Activated naive CD4-positive, alpha-beta T cell treated with anti-CD3 and anti-CD28 coated beads for 36 hours (primary cell): ENCODE measurements at regions not wholly inside any gene's neighbourhood (a gene's known extent, or its start where the extent isn't known, plus 50 kb on each side); places are given as distances from the start of the nearest gene placed in this dataset.
"Not testable (repeated sequence)": the region's sequence is repeated elsewhere in the genome, so short reads cannot be mapped to it uniquely, and the experiment has no call there.

Experiments
- CTCF ChIA-PET: fragments of 350-600 bp; sonication (Branson Sonifier 250); formaldehyde crosslinking; loops from one replicate; lab custom pipeline; 2021; ENCODE audit warnings: antibody characterized with exemption; lab: Charles Lee
- DNase-seq: peaks from one replicate; pipeline ENCODE4 v3.0.0-alpha.2; 2020
- H3K27ac Mint-ChIP-seq: one replicate; pipeline ENCODE4 v1.8.0; 2021; ENCODE audit warnings: mild to moderate bottlenecking, mixed read lengths
- H3K27me3 Mint-ChIP-seq: one replicate; pipeline ENCODE4 v1.8.0; 2021; ENCODE audit warnings: low read depth, mixed read lengths
- H3K36me3 Mint-ChIP-seq: one replicate; pipeline ENCODE4 v1.8.0; 2021; ENCODE audit warnings: low read depth, mixed read lengths
- H3K4me1 Mint-ChIP-seq: one replicate; pipeline ENCODE4 v1.8.0; 2021; ENCODE audit warnings: low read depth, mixed read lengths
- H3K4me3 Mint-ChIP-seq: one replicate; pipeline ENCODE4 v1.8.0; 2021; ENCODE audit warnings: mild to moderate bottlenecking, moderate library complexity, mixed read lengths
- H3K9me3 Mint-ChIP-seq: one replicate; pipeline ENCODE4 v1.8.0; 2021; ENCODE audit warnings: mixed read lengths
- intact Hi-C: fragments of 100-400 bp; cut with micrococcal nuclease; formaldehyde crosslinking; loops from one replicate; pipeline ENCODE4 v1.15.1; 2023

DNA sequence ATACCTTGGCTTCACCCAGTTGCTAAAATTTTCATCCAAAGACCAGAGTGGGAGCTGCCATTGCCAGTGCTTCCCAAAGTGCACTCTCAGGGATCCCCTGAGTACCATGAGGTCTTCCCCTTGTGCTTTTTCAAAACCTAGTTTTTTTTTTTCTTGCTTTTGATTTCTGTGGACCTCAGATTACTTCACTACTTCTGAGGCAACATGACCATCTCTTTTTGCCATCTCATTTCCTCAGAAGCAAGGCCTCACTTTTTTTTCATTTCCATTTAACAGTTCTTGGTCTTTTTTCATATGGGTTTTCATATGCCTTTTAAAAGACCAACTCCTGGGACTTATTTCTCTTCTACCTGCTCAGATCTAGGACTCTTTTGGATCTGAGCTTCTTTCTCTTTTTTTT, 64.1 kb upstream of the MMS22L start:
- no peaks in the 10 kb centered on the region for H3K4me1 Mint-ChIP-seq
- H3K4me3 Mint-ChIP-seq = no peak overlapping the region
- H3K9me3 Mint-ChIP-seq = no peaks in the 10 kb centered on the region
- no peak overlapping the region for H3K27ac Mint-ChIP-seq
- no peak for DNase-seq
- no peaks in the 10 kb centered on the region for H3K36me3 Mint-ChIP-seq
- intact Hi-C loops = no loop called here
- CTCF ChIA-PET = no interaction called here
- H3K27me3 Mint-ChIP-seq = no peaks in the 10 kb centered on the region

DNA sequence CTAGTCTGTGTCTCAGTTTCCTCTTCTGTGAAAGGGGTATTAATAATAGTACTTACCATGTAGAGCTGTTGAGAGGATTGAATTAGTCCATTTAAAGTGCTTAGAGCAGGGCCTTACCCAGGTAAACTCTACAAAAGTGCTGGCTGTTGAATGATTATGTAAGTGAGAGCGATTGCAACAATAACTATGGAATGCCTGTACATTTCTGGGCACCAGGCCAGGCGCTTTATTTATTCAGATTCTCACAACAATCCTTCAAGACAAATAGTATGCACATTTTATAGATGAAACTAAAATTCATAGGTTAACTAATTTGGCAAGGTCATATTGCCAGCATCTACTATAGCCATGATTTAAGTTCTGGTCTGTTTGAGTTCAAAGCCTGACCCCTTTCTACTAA, 78.3 kb upstream of the MMS22L start:
- Mint-ChIP-seq H3K27me3 (peaks cover 5% of the 10 kb centered on the region), H3K36me3 (no peaks in the 10 kb centered on the region), H3K27ac (no peak overlapping the region), H3K4me3 (no peak overlapping the region), H3K4me1 (no peaks in the 10 kb centered on the region), H3K9me3 (no peaks in the 10 kb centered on the region)
- CTCF ChIA-PET = no interaction called here
- DNase-seq = no peak
- intact Hi-C loops = no loop called here

DNA sequence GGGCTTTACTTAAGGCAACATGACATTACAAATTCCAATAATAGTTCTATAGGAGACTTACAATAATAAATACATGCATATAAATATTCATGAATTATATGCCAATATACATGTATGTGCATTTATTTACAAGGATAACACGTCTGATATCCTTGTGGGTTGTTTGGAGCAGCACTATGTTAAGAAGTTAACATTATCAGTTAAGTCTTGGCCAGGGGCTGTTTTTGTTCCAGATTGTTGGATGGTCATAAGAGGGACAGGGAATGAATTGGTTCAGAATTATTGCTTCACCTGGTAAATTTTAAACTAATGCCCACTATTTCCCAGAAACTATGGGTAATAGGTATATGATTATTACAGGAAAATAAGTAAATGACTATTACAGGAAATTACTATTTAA, 81.3 kb upstream of the MMS22L start:
- Mint-ChIP-seq H3K27me3 (peaks cover 2% of the 10 kb centered on the region), H3K4me1 (no peaks in the 10 kb centered on the region), H3K4me3 (no peak overlapping the region), H3K27ac (no peak overlapping the region), H3K36me3 (no peaks in the 10 kb centered on the region), H3K9me3 (no peaks in the 10 kb centered on the region)
- no peak for DNase-seq
- CTCF ChIA-PET = no interaction called here
- intact Hi-C loops = no loop called here

DNA sequence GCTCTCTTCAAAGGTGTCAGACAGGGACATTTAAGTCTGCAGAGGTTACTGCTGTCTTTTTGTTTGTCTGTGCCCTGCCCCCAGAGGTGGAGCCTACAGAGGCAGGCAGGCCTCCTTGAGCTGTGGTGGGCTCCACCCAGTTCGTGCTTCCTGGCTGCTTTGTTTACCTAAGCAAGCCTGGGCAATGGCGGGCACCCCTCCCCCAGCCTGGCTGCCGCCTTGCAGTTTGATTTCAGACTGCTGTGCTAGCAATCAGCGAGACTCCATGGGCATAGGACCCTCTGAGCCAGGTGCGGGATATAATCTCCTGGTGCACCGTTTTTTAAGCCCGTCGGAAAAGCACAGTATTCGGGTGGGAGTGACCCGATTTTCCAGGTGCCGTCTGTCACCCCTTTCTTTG, 99.1 kb upstream of the MMS22L start:
- H3K4me1 Mint-ChIP-seq, H3K27me3 Mint-ChIP-seq, CTCF ChIA-PET, intact Hi-C loops, H3K36me3 Mint-ChIP-seq, DNase-seq, H3K4me3 Mint-ChIP-seq, H3K27ac Mint-ChIP-seq, H3K9me3 Mint-ChIP-seq: not testable (repeated sequence)

DNA sequence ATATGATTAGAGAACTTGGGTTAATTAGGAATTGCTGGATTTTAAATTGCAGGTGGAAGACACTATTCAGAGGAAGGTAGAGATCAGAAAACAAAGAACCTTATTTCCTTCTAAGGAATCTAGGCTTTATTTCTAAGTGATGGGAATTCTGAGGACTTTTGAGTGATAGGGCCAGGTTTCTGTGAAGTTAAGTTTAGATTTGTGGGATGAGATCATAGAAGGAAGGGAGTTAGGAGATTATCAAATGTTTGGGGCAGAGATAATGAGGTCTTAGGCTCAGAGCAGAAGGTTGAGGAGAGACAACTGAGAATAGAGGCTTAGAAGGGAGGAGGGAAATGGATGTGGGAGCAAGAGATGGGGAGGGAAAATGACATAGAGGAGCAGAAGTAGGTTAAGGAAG, 109.7 kb upstream of the MMS22L start:
- Mint-ChIP-seq H3K27ac (no peak overlapping the region), H3K4me1 (no peaks in the 10 kb centered on the region), H3K27me3 (peaks cover 10% of the 10 kb centered on the region), H3K4me3 (no peak overlapping the region), H3K36me3 (no peaks in the 10 kb centered on the region), H3K9me3 (no peaks in the 10 kb centered on the region)
- no peak for DNase-seq
- intact Hi-C loops = loop anchor here (5.0 kb wide), 2 partner anchors 850 to 1455 kb away; no protein-coding TSS in a partner anchor
- CTCF ChIA-PET = interaction anchor here (1.7 kb wide), 1 partner anchor 206 kb away, joined by 3 read pairs; no protein-coding TSS in a partner anchor

DNA sequence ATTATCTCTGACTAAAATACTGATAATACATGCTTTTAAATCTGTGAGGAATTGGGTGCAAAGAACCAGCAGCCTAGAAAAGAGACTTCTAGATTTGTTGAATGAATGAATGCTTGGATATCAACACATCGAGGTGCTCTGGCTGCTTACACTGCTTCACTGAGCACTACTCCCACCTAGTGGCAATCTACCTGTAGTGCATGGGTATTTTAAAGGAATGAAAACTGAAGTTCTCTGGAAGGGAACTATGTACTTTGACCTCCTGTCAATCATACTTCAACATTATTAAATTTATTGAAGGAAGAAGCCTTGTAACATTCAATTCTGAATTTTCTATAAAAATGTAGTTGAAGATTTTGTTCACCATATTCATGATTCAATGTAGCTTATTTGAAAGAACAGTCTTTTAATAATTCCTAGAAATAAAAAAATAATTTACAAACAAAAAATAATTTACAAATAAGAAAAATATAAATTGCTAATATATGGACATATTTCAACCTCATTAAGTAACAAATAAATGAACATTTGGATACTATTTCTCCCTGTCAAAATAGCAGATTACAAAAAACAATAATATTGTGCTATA, 111.2 kb upstream of the MMS22L start:
- Mint-ChIP-seq H3K36me3 (no peaks in the 10 kb centered on the region), H3K27ac (no peak overlapping the region), H3K4me3 (no peak overlapping the region), H3K9me3 (no peaks in the 10 kb centered on the region), H3K27me3 (peaks cover 10% of the 10 kb centered on the region), H3K4me1 (no peaks in the 10 kb centered on the region)
- DNase-seq = peak; percentile 57
- CTCF ChIA-PET = interaction anchor here (1.0 to 2.2 kb wide), 4 partner anchors 205 to 327 kb away, joined by 3 to 7 read pairs (median 7); no protein-coding TSS in a partner anchor
- intact Hi-C loops = loop anchor here (1.0 to 5.0 kb wide), 8 partner anchors 111 to 1453 kb away; partner anchors contain the start of gene MMS22L

DNA sequence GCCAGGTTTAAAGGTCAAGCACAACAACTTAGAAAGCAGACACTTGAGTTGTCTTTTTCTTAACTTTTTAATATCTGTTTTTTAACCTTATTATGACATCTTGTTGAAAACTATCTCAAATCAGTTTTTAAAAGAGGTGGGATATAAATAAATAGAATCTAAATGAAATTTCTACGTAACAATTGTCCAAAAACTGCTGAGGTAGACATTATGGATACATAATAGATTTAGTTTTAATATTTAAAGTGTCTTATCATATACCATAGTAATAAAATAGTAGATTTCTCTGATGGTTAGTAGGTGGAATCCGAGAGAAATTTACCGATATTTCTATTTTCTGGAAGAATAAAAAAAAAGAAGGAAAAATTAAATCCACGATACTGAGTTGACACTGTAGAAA, 113.9 kb upstream of the MMS22L start:
- H3K27me3 Mint-ChIP-seq = peaks cover 10% of the 10 kb centered on the region
- no peaks in the 10 kb centered on the region for H3K4me1 Mint-ChIP-seq
- CTCF ChIA-PET = no interaction called here
- intact Hi-C loops = no loop called here
- H3K36me3 Mint-ChIP-seq = no peaks in the 10 kb centered on the region
- no peak for DNase-seq
- no peaks in the 10 kb centered on the region for H3K9me3 Mint-ChIP-seq
- H3K4me3 Mint-ChIP-seq = no peak overlapping the region
- H3K27ac Mint-ChIP-seq = no peak overlapping the region

DNA sequence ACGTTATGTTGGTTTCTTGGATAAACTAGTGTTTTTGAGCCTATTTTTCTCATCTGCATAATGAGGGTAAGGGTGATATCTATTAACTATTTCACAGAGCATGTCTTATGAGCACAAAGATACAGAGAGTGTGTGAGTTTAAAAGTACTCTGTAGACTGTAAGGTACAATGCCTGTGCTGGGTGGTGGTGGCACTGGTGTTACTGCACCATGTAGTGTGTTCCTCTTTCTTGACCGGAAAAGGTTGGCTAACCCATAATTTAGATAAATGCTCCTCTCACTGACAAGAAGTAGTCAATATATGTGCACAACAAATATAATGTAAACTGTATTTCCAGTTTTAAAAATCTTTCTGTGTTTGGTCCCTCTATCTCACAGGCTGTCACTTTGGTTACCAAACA, 116.2 kb upstream of the MMS22L start:
- no peak overlapping the region for H3K27ac Mint-ChIP-seq
- H3K9me3 Mint-ChIP-seq = no peaks in the 10 kb centered on the region
- intact Hi-C loops = no loop called here
- DNase-seq = no peak
- no peak overlapping the region for H3K4me3 Mint-ChIP-seq
- peaks cover 1% of the 10 kb centered on the region for H3K27me3 Mint-ChIP-seq
- no peaks in the 10 kb centered on the region for H3K4me1 Mint-ChIP-seq
- CTCF ChIA-PET = no interaction called here
- H3K36me3 Mint-ChIP-seq = no peaks in the 10 kb centered on the region

GRCh38 chr6:97401533-97401932, 118.5 kb upstream of the MMS22L start:
- Mint-ChIP-seq H3K4me3 (no peak overlapping the region), H3K9me3 (no peaks in the 10 kb centered on the region), H3K4me1 (no peaks in the 10 kb centered on the region), H3K27me3 (peaks cover 1% of the 10 kb centered on the region), H3K36me3 (no peaks in the 10 kb centered on the region), H3K27ac (no peak overlapping the region)
- CTCF ChIA-PET = no interaction called here
- no peak for DNase-seq
- intact Hi-C loops = no loop called here

GRCh38 chr6:97405818-97406409, 122.9 kb upstream of the MMS22L start:
- CTCF ChIA-PET = no interaction called here
- no peak overlapping the region for H3K4me3 Mint-ChIP-seq
- no peak overlapping the region for H3K27ac Mint-ChIP-seq
- DNase-seq = no peak
- no peaks in the 10 kb centered on the region for H3K9me3 Mint-ChIP-seq
- intact Hi-C loops = no loop called here
- no peaks in the 10 kb centered on the region for H3K4me1 Mint-ChIP-seq
- H3K27me3 Mint-ChIP-seq = no peaks in the 10 kb centered on the region
- H3K36me3 Mint-ChIP-seq = no peaks in the 10 kb centered on the region

DNA sequence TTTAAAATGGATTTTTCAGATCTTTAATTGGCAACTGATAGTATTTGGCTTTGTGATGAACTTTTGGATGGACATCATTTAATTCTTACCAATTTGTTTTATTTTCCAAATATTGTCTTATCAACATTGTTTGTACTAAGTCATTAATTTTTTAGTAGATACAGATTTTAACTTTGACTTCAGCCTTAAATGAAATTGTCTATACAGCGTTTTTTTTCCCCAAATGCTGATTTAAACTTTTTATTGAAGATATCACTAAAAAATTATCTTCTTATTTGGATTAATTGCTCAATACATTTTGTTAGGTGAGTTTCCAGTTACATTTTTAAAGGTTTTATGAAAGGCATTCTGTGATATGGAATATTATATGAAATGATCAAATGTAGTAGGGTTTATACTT, 123.6 kb upstream of the MMS22L start:
- Mint-ChIP-seq H3K9me3 (no peaks in the 10 kb centered on the region), H3K27me3 (no peaks in the 10 kb centered on the region), H3K4me1 (no peaks in the 10 kb centered on the region), H3K36me3 (no peaks in the 10 kb centered on the region), H3K27ac (no peak overlapping the region), H3K4me3 (no peak overlapping the region)
- CTCF ChIA-PET = no interaction called here
- no peak for DNase-seq
- intact Hi-C loops = no loop called here

DNA sequence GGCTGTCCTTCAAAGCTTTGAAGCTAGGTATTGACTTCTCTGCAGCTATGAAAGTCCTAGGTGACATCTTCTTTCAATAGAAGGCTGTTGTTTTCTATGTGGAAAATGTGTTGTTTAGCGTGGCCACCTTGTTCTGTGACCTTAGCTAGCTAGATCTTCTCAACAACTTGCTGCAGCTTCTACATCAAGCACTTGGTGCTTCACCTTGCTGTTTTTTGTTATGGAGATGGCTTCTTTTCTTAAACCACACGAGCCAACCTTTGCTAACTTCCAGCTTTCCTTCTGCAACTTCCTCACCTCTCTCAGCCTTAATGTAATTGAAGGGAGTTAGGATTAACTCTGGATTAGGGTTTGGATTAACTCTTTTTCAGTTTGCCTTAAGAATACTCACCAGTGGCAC, 128.6 kb upstream of the MMS22L start:
- Mint-ChIP-seq H3K36me3 (no peaks in the 10 kb centered on the region), H3K9me3 (no peaks in the 10 kb centered on the region), H3K27ac (no peak overlapping the region), H3K27me3 (no peaks in the 10 kb centered on the region), H3K4me3 (no peak overlapping the region), H3K4me1 (no peaks in the 10 kb centered on the region)
- CTCF ChIA-PET = no interaction called here
- DNase-seq = no peak
- intact Hi-C loops = no loop called here

DNA sequence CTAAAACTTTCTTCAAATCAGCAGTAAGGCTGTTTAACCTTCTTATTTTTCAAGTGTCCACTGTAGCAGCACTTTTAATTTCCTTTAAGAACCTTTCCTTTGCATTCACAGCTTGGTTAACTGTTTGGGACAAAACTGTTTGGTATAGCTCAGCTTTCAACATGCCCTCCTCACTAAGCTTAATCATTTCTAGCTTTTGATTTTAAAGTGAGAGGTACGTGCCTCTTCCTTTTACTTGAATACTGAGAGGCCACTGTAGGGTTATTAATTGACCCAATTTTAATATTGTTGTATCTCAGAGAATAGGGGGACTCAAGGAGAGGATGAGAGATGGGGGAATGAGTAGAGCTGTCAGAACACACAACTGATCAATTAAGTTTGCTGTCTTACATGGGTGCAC, 129.5 kb upstream of the MMS22L start:
- Mint-ChIP-seq H3K27ac (no peak overlapping the region), H3K27me3 (no peaks in the 10 kb centered on the region), H3K4me3 (no peak overlapping the region), H3K36me3 (no peaks in the 10 kb centered on the region), H3K9me3 (no peaks in the 10 kb centered on the region), H3K4me1 (no peaks in the 10 kb centered on the region)
- intact Hi-C loops = no loop called here
- DNase-seq = no peak
- CTCF ChIA-PET = no interaction called here
